ENCODE measurements at regions not wholly inside any gene's neighbourhood (a gene's known extent, or its start where the extent isn't known, plus 50 kb on each side); places are given as distances from the start of the nearest gene placed in this dataset.
"Not testable (repeated sequence)": the region's sequence is repeated elsewhere in the genome, so short reads cannot be mapped to it uniquely, and the experiment has no call there.

- DNase-seq (ENCODE audit: low spot score in 2 of 2) (no peak), FAIRE-seq (no peak)
Measured at GRCh38 chr5:121573721-121574382, 277.8 kb upstream of the FTMT start.

- FAIRE-seq (no peak), DNase-seq (ENCODE audit: low spot score in 2 of 2) (no peak)
Measured at GRCh38 chr5:121581588-121581987, 270.1 kb upstream of the FTMT start.

- no peak for FAIRE-seq
Measured at GRCh38 chr5:121596882-121597281, 254.8 kb upstream of the FTMT start.

GRCh38 chr5:121608826-121609225, 242.9 kb upstream of the FTMT start:
- no peak for FAIRE-seq
- no peak for DNase-seq (ENCODE audit: low spot score in 2 of 2)

More at GRCh38 chr5:121596882-121597281, 254.8 kb upstream of the FTMT start:
- no peak for DNase-seq (ENCODE audit: low spot score in 2 of 2)

- DNase-seq (ENCODE audit: low spot score in 2 of 2): no peak
- no peak for FAIRE-seq
Measured at GRCh38 chr5:121624035-121624434, 227.6 kb upstream of the FTMT start.

GRCh38 chr5:121628783-121629182, 222.9 kb upstream of the FTMT start:
- DNase-seq (ENCODE audit: low spot score in 2 of 2) (no peak), FAIRE-seq (no peak)

- no peak for DNase-seq (ENCODE audit: low spot score in 2 of 2)
- FAIRE-seq: no peak
Measured at GRCh38 chr5:121630402-121630801, 221.3 kb upstream of the FTMT start.

GRCh38 chr5:121634946-121635345, 216.7 kb upstream of the FTMT start:
- FAIRE-seq (no peak), DNase-seq (ENCODE audit: low spot score in 2 of 2) (no peak)

- no peak for DNase-seq (ENCODE audit: low spot score in 2 of 2)
- no peak for FAIRE-seq
Measured at GRCh38 chr5:121638126-121638525, 213.6 kb upstream of the FTMT start.

GRCh38 chr5:121640298-121640697, 211.4 kb upstream of the FTMT start:
- no peak for DNase-seq (ENCODE audit: low spot score in 2 of 2)
- no peak for FAIRE-seq

GRCh38 chr5:121658221-121658620, 193.5 kb upstream of the FTMT start:
- FAIRE-seq: no peak
- no peak for DNase-seq (ENCODE audit: low spot score in 2 of 2)

- DNase-seq (ENCODE audit: low spot score in 2 of 2) (no peak), FAIRE-seq (no peak)
Measured at GRCh38 chr5:121660142-121660541, 191.5 kb upstream of the FTMT start.

- DNase-seq (ENCODE audit: low spot score in 2 of 2); FAIRE-seq: not testable (repeated sequence)
Measured at GRCh38 chr5:121665542-121665941, 186.1 kb upstream of the FTMT start.

- DNase-seq (ENCODE audit: low spot score in 2 of 2) (no peak), FAIRE-seq (no peak)
Measured at GRCh38 chr5:121667292-121667691, 184.4 kb upstream of the FTMT start.

- DNase-seq (ENCODE audit: low spot score in 2 of 2): no peak
- no peak for FAIRE-seq
Measured at GRCh38 chr5:121668635-121669034, 183.0 kb upstream of the FTMT start.

GRCh38 chr5:121671624-121672023, 180.1 kb upstream of the FTMT start:
- FAIRE-seq: no peak

GRCh38 chr5:121675924-121676323, 175.8 kb upstream of the FTMT start:
- FAIRE-seq (no peak), DNase-seq (ENCODE audit: low spot score in 2 of 2) (no peak)

More at GRCh38 chr5:121671624-121672023, 180.1 kb upstream of the FTMT start:
- DNase-seq (ENCODE audit: low spot score in 2 of 2): no peak

GRCh38 chr5:121681229-121681855, 170.3 kb upstream of the FTMT start:
- DNase-seq (ENCODE audit: low spot score in 2 of 2) (no peak), FAIRE-seq (no peak)

- DNase-seq (ENCODE audit: low spot score in 2 of 2) (no peak), FAIRE-seq (no peak)
Measured at GRCh38 chr5:121688126-121688525, 163.6 kb upstream of the FTMT start.

GRCh38 chr5:121688781-121689180, 162.9 kb upstream of the FTMT start:
- no peak for FAIRE-seq
- DNase-seq (ENCODE audit: low spot score in 2 of 2): no peak

- FAIRE-seq: no peak
- no peak for DNase-seq (ENCODE audit: low spot score in 2 of 2)
Measured at GRCh38 chr5:121691478-121691877, 160.2 kb upstream of the FTMT start.

GRCh38 chr5:121692158-121692557, 159.5 kb upstream of the FTMT start:
- FAIRE-seq (no peak), DNase-seq (ENCODE audit: low spot score in 2 of 2) (no peak)

Measured in frontal cortex (tissue), 3 donors.